SK-N-SH (cell line): ENCODE measurements at regions not wholly inside any gene's neighbourhood (a gene's known extent, or its start where the extent isn't known, plus 50 kb on each side); places are given as distances from the start of the nearest gene placed in this dataset.

Experiments
- EP300 ChIP-seq, 2 experiments: IDR thresholded peaks; 2 replicates each; pipeline versions ENCODE4 v1.4.0 to v1.6.1; 2012; ENCODE audit warnings: borderline replicate concordance in 1 of 2, low read depth in 1 of 2, low read length in 1 of 2
- FOXM1 ChIP-seq: IDR thresholded peaks from 2 replicates; pipeline ENCODE4 v1.4.0; 2012; ENCODE audit warnings: low read depth, mild to moderate bottlenecking
- JUND ChIP-seq: IDR thresholded peaks from 2 replicates; pipeline ENCODE4 v1.4.0; 2012
- NFIC ChIP-seq: IDR thresholded peaks from 2 replicates; pipeline ENCODE4 v1.4.0; 2012; ENCODE audit warnings: borderline replicate concordance
- POLR2AphosphoS5 ChIP-seq: IDR thresholded peaks from 2 replicates; pipeline ENCODE4 v1.6.1; 2012; ENCODE audit warnings: low read depth, low read length
- RCOR1 ChIP-seq: fragments of 150-350 bp; IDR thresholded peaks from 2 replicates; pipeline ENCODE4 v1.6.1; 2017; ENCODE audit warnings: antibody characterized with exemption, low read length
- SMC3 ChIP-seq: IDR thresholded peaks from 2 replicates; pipeline ENCODE4 v1.6.1; 2012; ENCODE audit warnings: low read depth, low read length, improper control_type of control experiment
- YY1 ChIP-seq: IDR thresholded peaks from 2 replicates; pipeline ENCODE4 v1.4.0; 2012; ENCODE audit warnings: low read depth, mild to moderate bottlenecking
- TF ChIP-seq, protein P1 (sequence below): fragments of 200-600 bp; sonication (generic); IDR thresholded peaks from 2 replicates; pipeline ENCODE4 v1.6.1; 2017; ENCODE audit warnings: antibody characterized with exemption, mild to moderate bottlenecking, moderate library complexity
- TF ChIP-seq, protein P2 (sequence below): IDR thresholded peaks from 2 replicates; pipeline ENCODE4 v1.6.1; 2012; ENCODE audit warnings: mild to moderate bottlenecking, low read depth, low read length, moderate library complexity
- TF ChIP-seq, protein P3 (sequence below): fragments of 150-350 bp; IDR thresholded peaks from 2 replicates; pipeline ENCODE4 v1.6.1; 2017; ENCODE audit warnings: antibody characterized with exemption, low read length, low read depth, borderline replicate concordance

DNA sequence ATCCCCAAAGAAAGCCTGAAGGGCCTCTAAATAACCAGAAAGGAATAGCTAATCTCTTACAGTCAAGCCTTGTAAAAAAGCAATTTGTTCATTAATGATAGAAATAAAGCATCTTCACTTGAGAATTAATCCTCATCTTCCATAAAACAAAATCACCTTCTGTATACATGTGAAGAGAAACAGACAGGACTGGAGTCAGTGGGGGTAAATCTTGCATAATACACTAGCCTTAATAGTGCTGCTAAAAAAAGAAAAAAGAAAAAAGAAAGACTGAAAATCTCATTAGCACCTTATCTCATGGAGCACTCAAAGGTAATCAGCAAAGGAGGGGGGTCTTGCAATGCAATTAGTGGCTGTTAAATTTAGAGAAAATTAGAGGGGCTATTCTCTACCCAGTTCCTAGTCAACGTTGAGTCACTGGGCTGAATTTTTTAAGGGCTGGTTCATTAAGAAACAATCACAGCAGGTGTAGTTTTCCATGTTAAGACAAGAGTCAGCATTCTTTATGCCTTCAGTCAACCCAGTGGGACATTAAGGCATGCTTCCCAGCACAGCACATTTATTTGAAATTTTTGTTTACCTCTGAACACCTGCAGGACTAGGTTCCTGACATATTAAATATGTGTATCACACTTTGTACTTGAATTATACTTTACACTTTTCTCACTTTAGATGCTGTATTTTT lies 1455.7 kb upstream of the CELF2 start:
- TF ChIP-seq EP300 (IDR thresholded peaks at IDR 0.05; ENCODE audit: borderline replicate concordance in 1 of 2, low read depth in 1 of 2, low read length in 1 of 2), result no peak
- no peak for TF ChIP-seq FOXM1
- no peak for TF ChIP-seq POLR2AphosphoS5
- TF ChIP-seq, protein P1, sequence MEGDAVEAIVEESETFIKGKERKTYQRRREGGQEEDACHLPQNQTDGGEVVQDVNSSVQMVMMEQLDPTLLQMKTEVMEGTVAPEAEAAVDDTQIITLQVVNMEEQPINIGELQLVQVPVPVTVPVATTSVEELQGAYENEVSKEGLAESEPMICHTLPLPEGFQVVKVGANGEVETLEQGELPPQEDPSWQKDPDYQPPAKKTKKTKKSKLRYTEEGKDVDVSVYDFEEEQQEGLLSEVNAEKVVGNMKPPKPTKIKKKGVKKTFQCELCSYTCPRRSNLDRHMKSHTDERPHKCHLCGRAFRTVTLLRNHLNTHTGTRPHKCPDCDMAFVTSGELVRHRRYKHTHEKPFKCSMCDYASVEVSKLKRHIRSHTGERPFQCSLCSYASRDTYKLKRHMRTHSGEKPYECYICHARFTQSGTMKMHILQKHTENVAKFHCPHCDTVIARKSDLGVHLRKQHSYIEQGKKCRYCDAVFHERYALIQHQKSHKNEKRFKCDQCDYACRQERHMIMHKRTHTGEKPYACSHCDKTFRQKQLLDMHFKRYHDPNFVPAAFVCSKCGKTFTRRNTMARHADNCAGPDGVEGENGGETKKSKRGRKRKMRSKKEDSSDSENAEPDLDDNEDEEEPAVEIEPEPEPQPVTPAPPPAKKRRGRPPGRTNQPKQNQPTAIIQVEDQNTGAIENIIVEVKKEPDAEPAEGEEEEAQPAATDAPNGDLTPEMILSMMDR, result no peak
- no peak for TF ChIP-seq SMC3
- TF ChIP-seq YY1, result no peak
- TF ChIP-seq NFIC, result no peak
- TF ChIP-seq JUND, result no peak
- TF ChIP-seq RCOR1, result no peak
- TF ChIP-seq, protein P2, sequence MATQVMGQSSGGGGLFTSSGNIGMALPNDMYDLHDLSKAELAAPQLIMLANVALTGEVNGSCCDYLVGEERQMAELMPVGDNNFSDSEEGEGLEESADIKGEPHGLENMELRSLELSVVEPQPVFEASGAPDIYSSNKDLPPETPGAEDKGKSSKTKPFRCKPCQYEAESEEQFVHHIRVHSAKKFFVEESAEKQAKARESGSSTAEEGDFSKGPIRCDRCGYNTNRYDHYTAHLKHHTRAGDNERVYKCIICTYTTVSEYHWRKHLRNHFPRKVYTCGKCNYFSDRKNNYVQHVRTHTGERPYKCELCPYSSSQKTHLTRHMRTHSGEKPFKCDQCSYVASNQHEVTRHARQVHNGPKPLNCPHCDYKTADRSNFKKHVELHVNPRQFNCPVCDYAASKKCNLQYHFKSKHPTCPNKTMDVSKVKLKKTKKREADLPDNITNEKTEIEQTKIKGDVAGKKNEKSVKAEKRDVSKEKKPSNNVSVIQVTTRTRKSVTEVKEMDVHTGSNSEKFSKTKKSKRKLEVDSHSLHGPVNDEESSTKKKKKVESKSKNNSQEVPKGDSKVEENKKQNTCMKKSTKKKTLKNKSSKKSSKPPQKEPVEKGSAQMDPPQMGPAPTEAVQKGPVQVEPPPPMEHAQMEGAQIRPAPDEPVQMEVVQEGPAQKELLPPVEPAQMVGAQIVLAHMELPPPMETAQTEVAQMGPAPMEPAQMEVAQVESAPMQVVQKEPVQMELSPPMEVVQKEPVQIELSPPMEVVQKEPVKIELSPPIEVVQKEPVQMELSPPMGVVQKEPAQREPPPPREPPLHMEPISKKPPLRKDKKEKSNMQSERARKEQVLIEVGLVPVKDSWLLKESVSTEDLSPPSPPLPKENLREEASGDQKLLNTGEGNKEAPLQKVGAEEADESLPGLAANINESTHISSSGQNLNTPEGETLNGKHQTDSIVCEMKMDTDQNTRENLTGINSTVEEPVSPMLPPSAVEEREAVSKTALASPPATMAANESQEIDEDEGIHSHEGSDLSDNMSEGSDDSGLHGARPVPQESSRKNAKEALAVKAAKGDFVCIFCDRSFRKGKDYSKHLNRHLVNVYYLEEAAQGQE, result no peak
- TF ChIP-seq, protein P3, sequence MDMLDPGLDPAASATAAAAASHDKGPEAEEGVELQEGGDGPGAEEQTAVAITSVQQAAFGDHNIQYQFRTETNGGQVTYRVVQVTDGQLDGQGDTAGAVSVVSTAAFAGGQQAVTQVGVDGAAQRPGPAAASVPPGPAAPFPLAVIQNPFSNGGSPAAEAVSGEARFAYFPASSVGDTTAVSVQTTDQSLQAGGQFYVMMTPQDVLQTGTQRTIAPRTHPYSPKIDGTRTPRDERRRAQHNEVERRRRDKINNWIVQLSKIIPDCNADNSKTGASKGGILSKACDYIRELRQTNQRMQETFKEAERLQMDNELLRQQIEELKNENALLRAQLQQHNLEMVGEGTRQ, result no peak
